HepG2 (cell line): ENCODE measurements at regions not wholly inside any gene's neighbourhood (a gene's known extent, or its start where the extent isn't known, plus 50 kb on each side); places are given as distances from the start of the nearest gene placed in this dataset.

Source experiments
- ATAC-seq: fragments of 200-7000 bp; cut with Tn5 transposase; 3 replicates; pipeline ENCODE4 v1.9.1; 2020; ENCODE audit warnings: mild to moderate bottlenecking, moderate library complexity
- BruUV-seq: library from RNA; stranded (reverse); fragments of 400-500 nt; replicated peaks from 2 replicates; lab custom pipeline; 2021; lab: Mats Ljungman, UMichigan
- CTCF ChIA-PET: fragments of 300-600 bp; formaldehyde crosslinking; extraction: SDS; loops from one replicate; lab custom pipeline; 2021; ENCODE audit warnings: low total read pairs, inconsistent platforms, low intra/inter-chr PET ratio; lab: Yijun Ruan, JAX
- POLR2A ChIA-PET: fragments of 350-600 bp; sonication (Branson Sonifier 250); formaldehyde crosslinking; loops from one replicate; lab custom pipeline; 2020; ENCODE audit warnings: antibody characterized with exemption, inconsistent platforms; lab: Yijun Ruan, JAX
- DNase-seq: peaks from one replicate; pipeline ENCODE4 v3.0.0-alpha.2; 2015; ENCODE audit warnings: low spot score
- FAIRE-seq: peaks from 3 replicates; lab custom pipeline; 2011; peaks lifted over from hg19 to GRCh38; lab: Jason Lieb, UNC
- H2AFZ ChIP-seq: one replicate; pipeline ENCODE4 v1.6.1; 2011; ENCODE audit warnings: low read length, inconsistent platforms
- H3K27ac ChIP-seq: fragments of 300-600 bp; 3 replicates; pipeline ENCODE4 v1.8.0; 2011; ENCODE audit warnings: mixed run types, mild to moderate bottlenecking, mixed read lengths, low read length, inconsistent platforms; ENCODE audit not compliant: insufficient read depth; ENCODE audit errors: extremely low read length
- H3K27me3 ChIP-seq, 2 experiments: fragments of 200-600 bp in 1 of 2; 2 replicates in 1 of 2; 3 replicates in 1 of 2; pipeline versions ENCODE4 v1.6.0 to v1.8.0; 2011; ENCODE audit warnings: low read length in 2 of 2, mild to moderate bottlenecking in 2 of 2, moderate library complexity in 2 of 2, inconsistent platforms in 1 of 2; ENCODE audit not compliant: insufficient read depth in 2 of 2, control insufficient read depth in 1 of 2
- H3K36me3 ChIP-seq, 2 experiments: fragments of 200-600 bp in 1 of 2; replicated peaks in 1 of 2; 2 replicates in 1 of 2; 3 replicates in 1 of 2; pipeline versions ENCODE4 v1.5.1 to v1.8.0; 2011; ENCODE audit warnings: low read length in 2 of 2, inconsistent platforms in 1 of 2; ENCODE audit not compliant: insufficient read depth in 2 of 2, control insufficient read depth in 1 of 2
- H3K4me1 ChIP-seq: 2 replicates; pipeline ENCODE4 v1.5.1; 2012; ENCODE audit warnings: low read length, inconsistent platforms; ENCODE audit not compliant: insufficient read depth
- H3K4me2 ChIP-seq: 2 replicates; pipeline ENCODE4 v1.6.0; 2011; ENCODE audit warnings: low read depth, low read length, inconsistent platforms
- H3K4me3 ChIP-seq, 3 experiments: fragments of 200-600 bp in 1 of 3; sonication (generic), shearing (Covaris generic) in 1 of 3; replicated peaks in 1 of 3; 2 replicates each; pipeline ENCODE4 v1.5.1; 2011 to 2016; ENCODE audit warnings: low read length in 3 of 3, inconsistent platforms in 2 of 3, low read depth in 2 of 3, mild to moderate bottlenecking in 2 of 3, control low read depth in 1 of 3, mixed read lengths in 1 of 3; ENCODE audit not compliant: insufficient read depth in 1 of 3
- H3K79me2 ChIP-seq: one replicate; pipeline ENCODE4 v1.6.1; 2011; ENCODE audit warnings: low read length, inconsistent platforms; ENCODE audit not compliant: insufficient read depth
- H3K9ac ChIP-seq: 2 replicates; pipeline ENCODE4 v1.6.0; 2011; ENCODE audit warnings: mild to moderate bottlenecking, low read depth, low read length, inconsistent platforms; ENCODE audit not compliant: insufficient read depth
- H3K9me3 ChIP-seq: 2 replicates; pipeline ENCODE4 v1.5.1; 2012; ENCODE audit warnings: mild to moderate bottlenecking, low read length
- H4K20me1 ChIP-seq: 2 replicates; pipeline ENCODE4 v1.6.0; 2011; ENCODE audit warnings: inconsistent platforms, mild to moderate bottlenecking, low read length, moderate library complexity; ENCODE audit not compliant: insufficient read depth
- MEF2D ChIP-seq: sonication (generic); formaldehyde crosslinking; IDR thresholded peaks from 2 replicates; pipeline ENCODE4 v1.5.1; 2020; ENCODE audit warnings: mild to moderate bottlenecking, missing genetic modification reagents
- RERE ChIP-seq: IDR thresholded peaks from 2 replicates; pipeline ENCODE4 v1.6.1; 2016; ENCODE audit warnings: low read depth, missing genetic modification reagents, missing compliant biosample characterization
- TAF1 ChIP-seq: sonication (generic); formaldehyde crosslinking; IDR thresholded peaks from 2 replicates; pipeline ENCODE4 v1.4.0; 2020; ENCODE audit warnings: missing genetic modification reagents
- ZFP37 ChIP-seq: sonication (generic); formaldehyde crosslinking; IDR thresholded peaks from 2 replicates; pipeline ENCODE4 v1.4.0; 2020; ENCODE audit warnings: missing genetic modification reagents, borderline replicate concordance
- ZNF225 ChIP-seq: sonication (generic); formaldehyde crosslinking; IDR thresholded peaks from 2 replicates; pipeline ENCODE4 v1.4.0; 2020; ENCODE audit warnings: mild to moderate bottlenecking, missing genetic modification reagents
- ZNF34 ChIP-seq: sonication (generic); formaldehyde crosslinking; IDR thresholded peaks from 2 replicates; pipeline ENCODE4 v1.4.0; 2020; ENCODE audit warnings: mild to moderate bottlenecking, missing genetic modification reagents, borderline replicate concordance
- ZNF609 ChIP-seq: sonication (generic); formaldehyde crosslinking; IDR thresholded peaks from 2 replicates; pipeline ENCODE4 v1.4.0; 2020; ENCODE audit warnings: mild to moderate bottlenecking, missing genetic modification reagents, borderline replicate concordance
- ZNF772 ChIP-seq: sonication (generic); formaldehyde crosslinking; IDR thresholded peaks from 2 replicates; pipeline ENCODE4 v1.5.0; 2020; ENCODE audit warnings: mild to moderate bottlenecking, missing genetic modification reagents
- ZNF839 ChIP-seq: sonication (generic); formaldehyde crosslinking; IDR thresholded peaks from 2 replicates; pipeline ENCODE4 v1.4.0; 2020; ENCODE audit warnings: missing genetic modification reagents, mild to moderate bottlenecking, borderline replicate concordance
- WGBS: methylation state at CpG from one replicate; pipeline ENCODE4 v1.1.6; 2017; ENCODE audit warnings: low lambda C conversion rate; 5-methylcytosine and 5-hydroxymethylcytosine counted together
- in situ Hi-C: cut with HindIII; loops from 2 replicates; pipeline ENCODE4 v1.10.0; 2017; ENCODE audit warnings: low pct_unique_long_range_greater_than_20kb; ENCODE audit not compliant: extremely low pct_ligation_motif_present
- intact Hi-C: fragments of 100-400 bp; cut with micrococcal nuclease; formaldehyde crosslinking; loops from one replicate; pipeline ENCODE4 v1.10.0; 2022; ENCODE audit not compliant: unreplicated experiment

DNA sequence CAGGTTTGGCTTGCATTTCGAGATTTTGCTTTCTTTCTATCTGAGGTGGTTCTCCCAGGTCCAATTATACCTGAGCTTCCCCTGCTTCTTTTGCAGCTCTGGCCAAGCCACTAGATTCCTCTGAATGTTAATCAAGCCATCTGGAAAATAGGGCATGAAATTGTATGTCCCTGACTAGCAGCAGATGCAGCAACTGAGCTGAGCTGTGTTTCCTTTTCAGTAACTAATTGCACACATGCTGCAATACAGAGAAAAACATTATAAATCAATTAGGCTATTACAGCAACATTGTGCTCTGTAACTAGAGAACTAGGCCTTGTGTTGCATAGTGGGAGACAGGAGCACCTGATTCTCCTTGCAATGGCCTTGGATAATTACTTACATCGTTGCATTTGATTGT is 408.3 kb downstream of the ETS1 start (continued):
- no peak for TF ChIP-seq ZNF609
- TF ChIP-seq, all 625 proteins: peak for 0

DNA sequence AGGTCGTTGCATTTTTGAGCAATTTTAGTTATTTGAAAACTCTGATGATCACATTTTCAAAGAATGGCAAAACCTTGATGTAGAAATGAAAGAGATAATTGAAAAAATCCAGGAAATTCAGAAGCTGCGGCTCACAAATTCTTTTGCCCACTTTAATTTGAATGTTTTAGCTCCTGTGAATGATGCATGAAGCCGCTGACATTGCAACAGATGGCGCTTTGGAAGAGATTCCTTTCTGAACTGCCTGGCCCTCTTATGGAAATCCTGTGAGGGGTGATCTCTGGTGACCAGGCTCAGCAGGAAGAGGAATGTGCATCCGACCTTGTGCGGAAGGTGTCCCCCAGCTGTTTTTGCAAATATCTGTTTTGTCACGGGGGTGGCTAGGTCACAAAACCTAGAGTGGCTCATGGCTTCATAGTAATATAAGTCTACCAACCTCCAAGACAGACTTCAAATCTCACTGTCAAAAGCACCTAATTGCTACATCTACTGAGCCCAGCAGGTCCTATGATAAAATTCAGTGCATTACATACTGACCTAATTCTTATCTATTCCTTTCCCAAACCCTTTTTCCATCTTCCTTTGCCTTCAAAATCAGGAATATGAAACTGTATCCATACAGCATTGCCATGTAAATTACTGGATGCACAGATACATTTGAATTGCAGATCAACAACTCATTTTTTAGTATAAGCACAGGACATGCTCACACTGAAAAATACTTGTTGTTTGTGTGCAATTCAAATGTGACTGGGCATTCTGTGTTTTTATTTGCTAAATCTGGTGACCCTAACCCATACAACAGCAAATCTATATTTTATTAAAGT is 412.7 kb downstream of the ETS1 start:
- 10% methylated on average over 5 of the region's 7 CpGs for WGBS
- no peak for FAIRE-seq
- H3K79me2 ChIP-seq = no peaks in the 10 kb centered on the region
- intact Hi-C loops (loop anchor here (10.0 kb wide), 1 partner anchor 780 kb away; no protein-coding TSS in a partner anchor), in situ Hi-C loops (loop anchor here (5.0 to 25.0 kb wide), 3 partner anchors 453 to 1737 kb away; no protein-coding TSS in a partner anchor)
- POLR2A ChIA-PET = no interaction called here
- no peak for DNase-seq
- H3K4me3 ChIP-seq = no peak overlapping the region
- no peaks in the 10 kb centered on the region for H3K36me3 ChIP-seq
- no peaks in the 10 kb centered on the region for H3K9me3 ChIP-seq
- H4K20me1 ChIP-seq = no peaks in the 10 kb centered on the region
- no TSS peak for BruUV-seq
- no peak overlapping the region for H3K27ac ChIP-seq
- CTCF ChIA-PET = no interaction called here
- H3K9ac ChIP-seq = no peak overlapping the region
- no peak overlapping the region for H2AFZ ChIP-seq
- H3K4me2 ChIP-seq = no peak overlapping the region
- H3K27me3 ChIP-seq = no peaks in the 10 kb centered on the region
- no peak for ATAC-seq
- H3K4me1 ChIP-seq = no peaks in the 10 kb centered on the region
- TF ChIP-seq ZNF839 (CRISPR knock-in tag) (no peak), RERE (CRISPR knock-in tag) (no peak), ZNF772 (CRISPR knock-in tag) (no peak), ZFP37 (CRISPR knock-in tag) (no peak), ZNF225 (CRISPR knock-in tag) (no peak), ZNF34 (CRISPR knock-in tag) (no peak), TAF1 (CRISPR knock-in tag) (no peak), MEF2D (CRISPR knock-in tag) (no peak)
